ENCODE measurements at regions not wholly inside any gene's neighbourhood (a gene's known extent, or its start where the extent isn't known, plus 50 kb on each side); places are given as distances from the start of the nearest gene placed in this dataset.
"Not testable (repeated sequence)": the region's sequence is repeated elsewhere in the genome, so short reads cannot be mapped to it uniquely, and the experiment has no call there.

DNA sequence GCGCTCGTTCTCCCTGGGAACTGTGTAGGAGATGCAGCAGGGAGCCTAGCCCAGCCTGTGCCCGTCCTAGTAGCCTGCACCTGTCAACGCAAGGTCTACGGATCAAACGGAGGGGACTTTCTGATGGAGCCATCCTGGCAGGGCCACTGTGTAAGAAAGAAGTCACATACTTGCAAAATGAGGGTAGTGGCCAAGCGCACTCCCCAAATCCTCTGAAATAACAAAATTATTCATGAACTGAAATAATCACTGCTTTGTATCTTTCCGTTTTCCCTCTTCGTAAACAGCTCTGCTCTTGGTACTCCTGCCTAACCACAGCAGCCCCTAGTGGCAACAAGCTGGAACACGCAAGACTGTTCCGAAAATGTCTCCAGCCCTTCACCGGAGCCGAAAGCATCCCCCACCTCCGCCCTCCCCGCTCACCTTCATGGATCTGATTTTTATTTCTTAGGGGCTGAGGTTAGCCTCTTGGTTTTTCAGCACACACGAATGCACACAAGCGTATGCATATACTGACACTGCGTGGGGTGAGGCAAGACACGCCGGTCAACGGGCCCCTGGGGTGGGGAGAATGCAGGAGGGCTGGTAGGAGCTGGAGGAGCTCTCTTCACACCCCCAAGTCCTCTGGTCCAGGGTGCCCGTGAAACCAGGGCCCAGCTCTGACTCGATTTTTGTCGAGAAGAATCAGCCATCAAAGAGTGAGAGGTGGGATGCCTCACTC is 100.8 kb downstream of the ABCC12 start:
- peak; percentile 13 for DNase-seq (ENCODE audit: low spot score)

DNA sequence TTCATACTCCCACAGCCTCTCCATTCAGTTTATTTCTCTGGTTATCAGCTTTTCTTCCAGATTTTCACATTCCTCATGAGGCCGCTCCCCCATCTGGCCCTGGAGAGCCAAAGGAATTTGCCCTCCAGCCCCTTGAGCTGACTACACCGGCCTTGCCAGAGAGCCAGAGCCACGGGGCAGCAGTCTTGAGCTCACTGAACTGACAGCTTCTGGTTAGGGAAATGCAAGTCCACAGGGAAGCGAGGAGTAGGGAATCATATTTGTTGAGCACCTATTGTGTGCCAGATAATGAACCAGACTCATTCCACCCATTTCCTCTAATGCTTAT is 102.4 kb downstream of the ABCC12 start:
- peak; percentile 6 for DNase-seq (ENCODE audit: low spot score)

DNA sequence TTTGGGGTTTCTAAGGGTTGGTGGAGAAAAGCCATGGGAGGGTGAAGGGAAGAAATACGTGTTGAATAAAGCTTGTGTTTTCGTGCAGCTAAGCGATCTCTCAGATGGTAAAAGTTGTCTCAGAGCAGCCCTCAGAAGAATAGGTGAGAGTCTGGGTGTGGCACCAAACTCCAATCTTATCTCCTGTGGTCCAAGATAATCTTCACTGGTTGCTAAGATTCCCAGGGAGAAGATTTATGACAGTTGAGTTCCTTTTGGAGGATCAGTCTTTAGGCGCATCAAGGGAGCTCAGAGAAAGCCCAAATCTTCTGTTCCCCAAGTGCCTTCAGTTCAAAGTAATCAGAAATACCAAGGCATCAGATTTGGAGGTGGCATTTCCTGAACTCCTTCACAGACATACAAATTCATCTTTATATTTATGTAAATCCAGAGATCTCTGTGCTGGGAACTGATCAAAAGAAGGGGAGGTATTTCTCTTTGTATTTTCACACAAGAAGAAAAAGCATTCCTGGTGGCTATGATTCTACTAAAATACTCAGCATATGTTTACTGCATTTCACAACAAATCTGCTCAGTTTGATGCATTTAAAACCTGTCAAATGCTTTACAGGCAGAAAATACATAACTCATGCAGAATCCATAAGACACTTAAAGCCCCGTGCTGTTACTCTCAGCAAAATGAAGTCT is 102.9 kb downstream of the ABCC12 start:
- DNase-seq (ENCODE audit: low spot score) = no peak

DNA sequence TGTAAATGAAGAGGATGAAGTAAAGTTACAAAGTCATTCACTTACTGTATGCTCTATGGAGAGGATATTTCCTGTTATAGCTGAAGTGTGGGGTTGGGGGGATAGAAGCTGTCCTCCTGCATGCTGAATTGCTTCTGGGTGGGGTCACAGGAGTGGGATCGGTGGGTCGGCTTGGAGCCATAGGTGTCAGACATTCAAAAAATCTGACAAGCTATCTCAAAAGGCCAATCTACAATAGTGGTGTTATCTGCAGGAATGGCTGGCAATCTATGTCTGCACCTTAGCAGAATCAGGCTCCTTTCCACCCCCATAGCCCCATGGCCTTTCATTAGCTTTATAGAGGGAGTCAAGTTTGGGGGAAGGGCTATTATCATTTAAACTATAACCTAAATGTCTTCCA is 104.9 kb downstream of the ABCC12 start:
- DNase-seq (ENCODE audit: low spot score) = no peak

DNA sequence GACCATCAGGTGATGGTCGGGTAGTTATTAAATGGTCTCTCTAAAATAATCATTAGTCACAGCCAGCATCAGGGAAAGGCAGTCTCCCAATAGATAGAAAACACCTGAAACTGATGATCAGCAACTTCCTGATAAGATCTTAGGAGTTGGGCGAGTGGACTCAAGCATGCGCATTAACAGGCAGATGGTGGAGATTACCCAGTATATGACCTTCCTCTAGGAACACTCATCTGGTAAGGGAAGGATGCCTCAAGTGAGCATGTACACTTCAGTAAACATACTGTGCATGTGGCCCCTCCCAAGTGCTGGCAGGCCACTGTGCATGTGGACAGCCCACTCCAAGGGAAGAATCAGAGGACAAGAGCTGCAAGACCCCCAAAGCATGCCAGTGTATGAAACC is 105.9 kb downstream of the ABCC12 start:
- DNase-seq (ENCODE audit: low spot score) = no peak

DNA sequence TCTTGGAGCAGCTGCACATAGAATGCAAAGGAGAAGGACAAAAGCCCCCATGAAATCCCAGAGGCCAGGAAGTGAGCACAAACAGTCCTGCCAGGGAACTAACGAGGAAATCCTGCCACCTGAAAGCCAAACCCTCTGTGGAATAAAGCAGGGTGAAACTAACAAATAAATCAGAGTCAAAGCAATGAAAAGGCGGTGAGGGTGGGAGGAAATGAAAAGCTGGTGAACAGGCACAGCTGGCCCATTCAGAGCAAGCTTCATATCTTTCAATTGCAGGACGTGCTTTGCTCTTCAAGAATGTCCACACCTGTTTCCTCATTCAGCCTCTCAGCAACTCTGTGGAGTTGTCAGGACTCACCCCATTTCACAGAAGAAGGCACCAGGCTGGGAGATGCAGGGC is 108.1 kb downstream of the ABCC12 start:
- no peak for DNase-seq (ENCODE audit: low spot score)

DNA sequence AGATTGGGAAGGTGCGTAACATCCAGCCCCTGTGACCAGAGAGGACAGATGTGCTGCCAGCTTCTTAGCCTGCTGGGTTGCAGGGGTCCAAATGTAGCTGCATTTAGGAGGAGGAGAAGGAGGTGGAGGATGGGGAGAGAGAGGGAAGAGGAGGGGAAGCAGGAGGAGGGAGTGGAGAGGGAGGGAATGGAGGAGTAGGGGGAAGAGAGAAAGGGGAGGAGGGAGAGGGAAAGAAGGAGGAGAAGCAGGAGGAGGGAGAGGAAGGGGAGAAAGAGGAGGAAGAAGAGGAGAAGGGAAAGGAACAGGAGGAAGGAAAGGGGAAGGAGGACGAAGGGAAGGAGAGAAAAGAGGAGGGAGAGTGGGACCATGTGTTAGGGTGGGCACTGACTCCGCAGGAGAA is 108.6 kb downstream of the ABCC12 start:
- no peak for DNase-seq (ENCODE audit: low spot score)

DNA sequence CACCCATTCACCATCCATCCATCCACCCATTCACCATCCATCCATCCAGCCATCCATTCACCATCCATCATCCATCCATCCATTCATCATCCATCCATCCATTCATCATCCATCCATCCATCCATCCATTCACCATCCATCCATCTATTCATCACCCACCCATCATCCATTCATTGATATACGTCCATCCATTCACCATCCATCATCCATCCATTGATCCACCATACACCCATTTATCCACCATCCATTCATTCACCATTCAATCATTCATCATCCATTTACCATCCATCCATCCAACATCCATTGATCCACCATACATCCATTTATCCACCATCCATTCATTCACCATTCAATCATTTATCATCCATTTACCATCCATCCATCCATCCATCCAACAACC is 111.7 kb downstream of the ABCC12 start:
- no peak for DNase-seq (ENCODE audit: low spot score)

DNA sequence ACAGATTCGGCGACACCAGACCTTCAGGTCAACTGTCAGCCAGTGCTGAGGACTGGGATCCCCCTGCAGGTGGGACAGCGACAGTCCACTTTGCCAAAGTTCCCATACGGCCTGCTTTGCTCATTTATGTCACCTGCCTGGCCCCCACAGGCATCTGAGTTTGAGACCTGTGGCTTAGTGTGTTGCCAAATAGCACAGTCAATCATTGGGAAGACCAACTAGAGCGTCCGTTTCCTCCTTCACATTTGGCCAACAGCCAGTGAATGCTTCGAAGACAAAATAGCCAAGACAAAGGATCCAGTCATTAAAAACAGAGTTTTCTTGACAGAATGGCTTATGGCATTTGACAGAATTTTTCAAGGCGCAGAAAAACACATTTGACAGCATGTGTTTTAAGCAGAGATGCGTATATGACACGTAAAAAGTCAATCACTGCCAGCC is 113.8 kb downstream of the ABCC12 start:
- DNase-seq (ENCODE audit: low spot score) = peak; percentile 5

DNA sequence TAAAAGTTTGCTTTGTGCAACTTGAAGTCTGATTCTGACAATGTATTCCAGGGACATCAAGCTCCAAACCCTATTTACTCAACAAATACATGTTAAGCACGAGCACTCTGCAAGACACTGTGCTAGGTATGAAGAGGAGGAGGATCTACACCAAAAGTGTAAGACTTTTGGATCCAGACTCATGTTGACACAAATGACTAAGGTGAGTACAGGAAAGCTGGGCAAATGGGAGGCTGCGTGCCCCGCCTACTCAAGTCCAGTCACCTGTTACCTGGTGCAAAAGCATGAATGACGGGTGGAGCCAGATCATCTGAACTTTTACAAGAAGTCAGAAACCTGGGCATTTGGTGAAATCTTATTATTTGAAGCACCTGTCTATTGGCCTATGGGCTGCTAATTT is 120.7 kb downstream of the ABCC12 start:
- DNase-seq (ENCODE audit: low spot score) = no peak

DNA sequence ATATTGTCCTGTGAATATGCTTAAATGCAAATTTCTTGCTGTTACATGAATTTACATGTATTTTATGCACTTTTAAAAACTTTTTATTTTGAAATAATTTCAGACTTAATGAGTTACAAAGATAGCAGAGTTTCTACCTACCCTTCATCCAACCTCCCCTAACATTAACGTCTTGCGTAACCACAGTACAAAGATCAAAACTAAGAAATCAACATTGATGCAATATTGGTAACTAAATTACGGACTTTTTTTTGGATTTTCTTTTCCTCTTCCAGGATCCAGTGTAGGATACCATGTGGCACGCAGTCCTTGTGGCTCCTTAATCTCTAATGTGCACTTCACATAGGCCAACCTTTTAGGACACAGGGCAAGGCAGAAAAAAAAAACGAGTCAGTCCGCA is 124.9 kb downstream of the ABCC12 start:
- DNase-seq (ENCODE audit: low spot score) = no peak

DNA sequence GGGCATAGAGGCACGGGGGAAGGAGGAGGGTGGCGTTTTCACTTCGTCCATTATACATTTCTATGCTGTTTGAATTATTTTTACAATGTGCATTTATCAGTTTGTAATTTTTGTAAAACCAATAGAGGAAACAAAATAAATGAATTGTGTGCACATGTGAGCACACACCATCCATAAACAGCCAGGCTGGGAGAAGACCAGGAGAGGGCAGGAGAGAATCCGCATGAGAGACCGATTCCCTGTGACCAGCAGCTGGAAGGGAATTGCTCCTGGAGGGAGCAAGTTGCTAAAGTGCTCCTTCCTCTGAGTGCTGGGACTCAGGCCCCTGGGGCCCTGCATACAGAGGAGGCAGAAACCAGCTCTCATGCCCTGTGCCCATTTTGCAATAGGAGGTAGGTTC is 126.0 kb downstream of the ABCC12 start:
- DNase-seq (ENCODE audit: low spot score) = no peak

DNA sequence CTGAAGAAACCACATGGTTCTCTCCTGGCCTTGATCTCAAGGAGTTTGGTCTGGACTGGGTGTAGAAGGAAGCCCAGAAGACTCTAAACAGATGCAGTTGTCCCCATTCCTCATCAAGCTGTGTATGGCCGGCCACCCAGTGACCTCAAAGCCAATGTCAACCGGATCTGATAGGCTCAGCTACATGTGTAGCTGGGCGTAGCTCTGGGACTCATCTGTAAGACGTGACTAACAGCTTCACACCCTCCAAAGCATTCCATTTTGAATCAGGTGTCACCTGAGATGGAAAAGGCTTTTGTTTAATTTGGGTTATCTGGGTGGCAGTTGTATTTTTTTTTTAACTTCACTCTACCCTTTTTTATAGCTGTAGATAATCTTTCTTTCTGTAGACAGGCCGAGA is 130.4 kb downstream of the ABCC12 start:
- no peak for DNase-seq (ENCODE audit: low spot score)

DNA sequence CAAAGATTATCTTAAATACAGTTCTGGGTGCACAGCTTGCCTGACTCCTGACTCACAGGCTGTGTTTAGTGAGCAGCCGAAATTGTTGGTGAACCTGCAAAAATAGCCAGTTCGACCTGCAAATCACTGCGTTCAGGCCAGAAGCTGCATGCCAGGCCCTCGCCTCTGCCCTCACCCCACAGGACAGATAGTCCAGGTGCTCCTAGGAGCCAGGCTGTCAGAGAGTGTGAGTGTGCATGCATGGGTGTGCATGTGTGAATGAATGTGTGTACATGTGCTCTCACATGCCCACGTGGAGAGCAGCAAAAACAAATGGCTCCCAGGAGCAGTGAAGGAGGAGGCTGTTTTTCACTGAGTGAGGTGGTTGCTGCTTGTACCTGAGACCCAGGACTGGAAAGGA is 131.8 kb downstream of the ABCC12 start:
- no peak for DNase-seq (ENCODE audit: low spot score)

DNA sequence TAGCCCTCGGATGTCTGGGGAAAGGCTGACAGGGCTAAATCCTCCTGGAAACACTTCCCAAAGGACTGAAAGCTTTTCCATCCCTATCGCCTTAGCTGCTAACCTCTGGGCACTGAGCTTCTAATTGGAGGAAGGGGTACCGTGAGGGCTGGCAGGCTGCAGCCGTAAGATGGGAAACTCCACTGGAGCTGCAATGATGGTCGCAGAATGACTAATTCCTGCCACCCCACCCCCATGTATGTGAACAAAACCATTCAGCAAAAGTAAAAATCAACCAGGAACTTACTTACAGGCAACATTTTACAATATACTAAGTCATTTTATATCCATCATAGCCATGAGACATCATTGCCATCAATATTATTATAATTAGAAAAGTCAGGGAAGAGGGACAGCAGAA is 133.3 kb downstream of the ABCC12 start:
- no peak for DNase-seq (ENCODE audit: low spot score)

DNA sequence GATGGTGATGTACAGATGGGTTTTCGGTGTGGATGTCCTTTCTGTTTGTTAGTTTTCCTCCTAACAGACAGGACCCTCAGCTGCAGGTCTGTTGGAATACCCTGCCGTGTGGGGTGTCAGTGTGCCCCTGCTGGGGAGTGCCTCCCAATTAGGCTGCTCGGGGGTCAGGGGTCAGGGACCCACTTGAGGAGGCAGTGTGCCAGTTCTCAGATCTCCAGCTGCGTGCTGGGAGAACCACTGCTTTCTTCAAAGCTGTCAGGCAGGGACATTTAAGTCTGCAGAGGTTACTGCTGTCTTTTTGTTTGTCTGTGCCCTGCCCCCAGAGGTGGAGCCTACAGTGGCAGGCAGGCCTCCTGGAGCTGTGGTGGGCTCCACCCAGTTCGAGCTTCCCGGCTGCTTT is 135.2 kb downstream of the ABCC12 start:
- DNase-seq (ENCODE audit: low spot score) = not testable (repeated sequence)

DNA sequence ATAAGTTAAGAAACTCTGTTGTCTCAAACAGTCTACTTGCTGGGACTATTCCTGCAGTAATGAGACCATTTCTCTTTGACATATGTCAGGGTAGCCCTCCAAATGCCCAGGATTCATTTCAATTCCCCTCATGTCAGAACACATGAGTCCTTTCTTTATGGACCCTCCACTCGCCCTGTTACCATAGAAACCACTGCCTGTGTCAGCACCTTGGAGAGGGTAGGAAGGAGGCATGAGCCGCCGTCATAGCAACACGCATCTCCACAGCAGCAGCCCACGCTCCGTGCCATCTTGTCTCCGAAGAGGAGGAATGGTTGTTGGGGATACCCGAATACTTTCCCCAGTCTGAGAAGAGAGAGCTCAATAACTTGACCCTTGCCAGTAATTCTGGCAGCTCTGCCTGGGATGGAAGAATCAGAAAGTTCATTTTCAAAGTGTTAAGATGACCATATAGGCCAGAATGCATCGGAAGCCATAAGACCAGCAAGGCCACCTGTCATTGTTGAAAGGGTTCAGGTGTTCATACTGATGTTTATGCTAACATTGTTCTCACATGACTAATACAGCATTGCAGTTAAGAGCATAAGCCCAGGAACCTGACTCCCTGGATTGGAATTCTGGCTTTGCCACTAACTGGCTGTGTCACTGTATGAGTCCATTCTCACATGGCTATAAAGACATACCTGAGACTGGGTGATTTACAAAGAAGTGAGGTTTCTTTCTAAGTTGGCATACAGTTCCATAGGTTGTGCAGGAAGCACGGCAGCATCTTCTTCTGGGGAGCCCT is 141.3 kb downstream of the ABCC12 start:
- DNase-seq (ENCODE audit: low spot score) = peak; percentile 6

DNA sequence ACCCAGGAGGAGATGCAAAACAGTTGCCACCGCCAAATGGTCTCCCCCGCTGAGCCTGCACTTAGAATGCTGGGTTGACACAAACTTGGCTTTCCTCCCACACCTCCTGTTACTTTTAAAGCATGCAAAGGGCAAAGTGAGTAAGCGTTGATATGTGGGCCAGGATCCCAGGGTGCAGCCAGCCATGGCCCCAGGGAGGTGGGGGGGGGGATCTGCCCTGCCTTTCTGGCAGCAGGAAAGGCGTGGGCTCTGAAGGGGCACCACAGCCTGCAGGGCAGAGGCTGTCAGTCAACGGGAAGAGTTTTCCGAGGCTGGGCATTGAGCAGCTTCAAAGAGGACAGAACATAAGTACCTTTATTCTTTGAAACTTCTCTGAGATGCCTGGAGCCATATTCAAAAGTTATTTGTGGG is 142.3 kb downstream of the ABCC12 start:
- peak; percentile 32 for DNase-seq (ENCODE audit: low spot score)

DNA sequence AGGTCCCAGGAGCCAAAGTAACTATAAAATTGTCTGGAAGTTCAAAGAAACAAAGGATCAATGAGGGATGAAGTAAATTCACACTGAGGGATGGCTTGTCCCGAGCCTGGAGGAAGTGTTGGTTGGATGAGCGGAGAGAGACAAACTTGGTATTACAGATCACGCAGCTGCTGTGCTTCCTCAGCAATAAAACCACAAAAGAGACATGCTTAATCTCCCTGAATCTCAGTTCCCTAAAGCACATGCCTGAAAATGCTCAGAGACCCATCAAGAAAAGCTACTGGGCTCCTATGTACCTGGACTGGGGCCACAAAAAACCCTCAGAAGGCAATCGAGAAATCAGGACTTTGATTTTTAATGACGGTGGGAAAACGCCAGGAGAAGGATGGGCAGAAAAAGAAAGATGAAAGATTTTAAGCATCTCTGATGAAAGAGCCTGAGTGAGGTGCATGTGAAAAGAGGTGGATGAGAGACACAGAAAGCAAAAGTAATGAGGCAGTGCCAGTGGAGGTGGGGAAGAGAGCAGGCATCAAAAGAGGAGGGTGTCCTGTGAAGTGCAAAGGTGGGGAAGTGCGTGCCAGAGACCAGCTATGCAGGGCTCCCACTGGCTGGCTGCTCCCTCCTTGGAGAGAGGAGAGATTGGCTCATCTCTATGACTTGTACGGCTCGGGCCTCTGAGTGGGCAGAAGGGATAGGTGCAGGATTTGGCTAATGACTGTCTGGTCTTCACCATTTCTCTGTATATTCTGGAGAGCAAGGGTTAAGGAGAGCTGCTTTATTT is 143.7 kb downstream of the ABCC12 start:
- no peak for DNase-seq (ENCODE audit: low spot score)

DNA sequence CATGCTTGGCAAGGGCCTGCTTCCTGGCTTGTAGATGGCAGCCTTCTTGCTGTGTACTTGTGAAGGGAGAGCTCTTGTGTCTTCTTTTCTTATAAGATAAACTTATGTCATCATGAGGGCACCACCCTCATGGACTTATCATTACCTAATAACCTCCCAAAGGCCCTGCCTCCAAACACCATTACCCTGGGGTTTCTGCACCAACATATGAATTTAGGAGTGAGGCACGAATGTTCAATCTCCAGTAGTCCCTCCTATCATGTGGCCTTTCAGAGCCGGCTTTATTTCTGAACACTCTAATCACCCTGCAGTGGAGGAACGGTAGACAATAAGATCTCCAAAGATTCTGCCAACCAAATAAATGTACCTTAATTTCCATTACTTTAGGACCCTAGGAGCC is 144.3 kb downstream of the ABCC12 start:
- DNase-seq (ENCODE audit: low spot score) = no peak

DNA sequence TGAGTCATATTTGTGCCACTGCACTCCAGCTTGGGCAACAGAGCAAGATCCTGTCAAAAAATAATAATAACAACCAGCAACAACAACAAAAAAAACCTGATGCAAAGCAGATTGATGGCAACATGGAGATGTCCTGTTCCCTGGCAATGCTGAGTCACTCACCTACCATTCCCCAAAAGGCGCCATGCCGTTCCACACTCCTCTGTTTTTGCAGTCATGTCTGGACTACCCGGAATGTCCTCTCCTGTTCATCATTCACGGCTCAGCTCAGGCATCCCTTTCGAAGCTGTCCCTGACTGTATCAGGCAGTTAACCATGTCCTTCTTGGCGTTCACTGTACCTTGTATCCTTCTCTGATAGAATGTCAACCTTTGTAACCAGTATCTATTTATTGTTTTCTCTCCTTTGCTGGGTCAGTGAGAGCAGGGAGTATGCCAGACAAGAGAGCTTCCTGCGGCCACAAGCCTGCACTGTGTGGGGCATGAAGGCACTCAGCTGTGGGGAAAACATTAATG is 147.7 kb downstream of the ABCC12 start:
- DNase-seq (ENCODE audit: low spot score) = no peak

DNA sequence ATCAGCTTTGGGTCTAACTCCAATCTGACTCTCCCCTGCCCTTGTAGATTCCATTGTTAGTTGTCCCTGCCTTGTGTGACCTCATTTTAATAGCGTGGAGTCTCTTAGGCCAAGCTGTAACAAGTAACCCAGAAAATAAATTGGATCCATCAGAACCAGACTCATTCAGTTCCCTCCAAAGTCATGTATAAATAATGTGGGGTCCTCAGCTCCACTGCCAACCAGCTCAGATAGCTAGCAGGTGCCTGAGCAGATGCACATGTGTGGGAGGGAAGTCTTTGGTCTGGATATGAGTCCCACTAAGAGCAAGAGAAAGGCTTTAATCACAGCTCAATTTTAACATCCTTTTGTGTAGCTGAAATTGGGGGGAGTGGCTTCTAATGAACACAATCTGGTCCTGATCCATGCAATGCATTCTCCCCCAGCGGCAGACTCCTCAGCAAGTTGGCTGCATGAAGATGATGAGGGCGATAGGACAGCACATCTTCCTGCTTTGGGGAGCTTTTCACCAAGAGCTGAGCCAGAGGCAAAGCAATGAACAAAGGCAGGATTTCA is 151.6 kb downstream of the ABCC12 start:
- DNase-seq (ENCODE audit: low spot score) = no peak
